ENCODE measurements at regions not wholly inside any gene's neighbourhood (a gene's known extent, or its start where the extent isn't known, plus 50 kb on each side); places are given as distances from the start of the nearest gene placed in this dataset.
"Not testable (repeated sequence)": the region's sequence is repeated elsewhere in the genome, so short reads cannot be mapped to it uniquely, and the experiment has no call there.

GRCh38 chr12:13563743-13564125 is 367.2 kb downstream of the EMP1 start:
- DNase-seq, result no peak

- no peak for DNase-seq
Measured at GRCh38 chr12:13562915-13563742, 366.6 kb downstream of the EMP1 start.

- DNase-seq, result no peak
Measured at GRCh38 chr12:13561923-13562322, 365.4 kb downstream of the EMP1 start.

- DNase-seq, result no peak
Measured at GRCh38 chr12:13559318-13559978, 362.9 kb downstream of the EMP1 start.

- no peak for DNase-seq
Measured at GRCh38 chr12:13552830-13553229, 356.3 kb downstream of the EMP1 start.

GRCh38 chr12:13547283-13547682 is 350.8 kb downstream of the EMP1 start:
- DNase-seq, result no peak

- peak in 1 of 51 donors; percentile 19 for DNase-seq
Measured at GRCh38 chr12:13546231-13546630, 349.7 kb downstream of the EMP1 start.

- DNase-seq, result no peak
Measured at GRCh38 chr12:13539051-13539450, 342.5 kb downstream of the EMP1 start.

GRCh38 chr12:13538136-13538535 is 341.6 kb downstream of the EMP1 start:
- DNase-seq, result no peak

- no peak for DNase-seq
Measured at GRCh38 chr12:13537623-13538022, 341.1 kb downstream of the EMP1 start.

- no peak for DNase-seq
Measured at GRCh38 chr12:13536219-13536910, 339.8 kb downstream of the EMP1 start.

GRCh38 chr12:13534645-13535398 is 338.3 kb downstream of the EMP1 start:
- DNase-seq, result peak; percentile 10 to 85 (median 53)

GRCh38 chr12:13534242-13534641 is 337.7 kb downstream of the EMP1 start:
- peak in 1 of 51 donors; percentile 38 for DNase-seq

GRCh38 chr12:13530966-13531365 is 334.4 kb downstream of the EMP1 start:
- peak in 20 of 51 donors; percentile 0 to 33 (median 18) for DNase-seq

GRCh38 chr12:13526185-13526921 is 329.8 kb downstream of the EMP1 start:
- not testable (repeated sequence) for DNase-seq

- DNase-seq, result no peak
Measured at GRCh38 chr12:13523536-13524307, 327.2 kb downstream of the EMP1 start.

- DNase-seq, result not testable (repeated sequence)
Measured at GRCh38 chr12:13518034-13518433, 321.5 kb downstream of the EMP1 start.

GRCh38 chr12:13509740-13510139 is 313.2 kb downstream of the EMP1 start:
- DNase-seq, result no peak

GRCh38 chr12:13505636-13506035 is 309.1 kb downstream of the EMP1 start:
- no peak for DNase-seq

- no peak for DNase-seq
Measured at GRCh38 chr12:13505224-13505623, 308.7 kb downstream of the EMP1 start.
